Right renal pelvis (tissue), 4 donors: ENCODE measurements at regions not wholly inside any gene's neighbourhood (a gene's known extent, or its start where the extent isn't known, plus 50 kb on each side); places are given as distances from the start of the nearest gene placed in this dataset.
"Not testable (repeated sequence)": the region's sequence is repeated elsewhere in the genome, so short reads cannot be mapped to it uniquely, and the experiment has no call there.

Experiments
- DNase-seq, 4 donors: peaks; one replicate each; pipeline ENCODE4 v3.0.0-alpha.2; 2013; ENCODE audit warnings: low read depth in 4 of 4, low spot score in 3 of 4, missing footprints in 1 of 4

DNA sequence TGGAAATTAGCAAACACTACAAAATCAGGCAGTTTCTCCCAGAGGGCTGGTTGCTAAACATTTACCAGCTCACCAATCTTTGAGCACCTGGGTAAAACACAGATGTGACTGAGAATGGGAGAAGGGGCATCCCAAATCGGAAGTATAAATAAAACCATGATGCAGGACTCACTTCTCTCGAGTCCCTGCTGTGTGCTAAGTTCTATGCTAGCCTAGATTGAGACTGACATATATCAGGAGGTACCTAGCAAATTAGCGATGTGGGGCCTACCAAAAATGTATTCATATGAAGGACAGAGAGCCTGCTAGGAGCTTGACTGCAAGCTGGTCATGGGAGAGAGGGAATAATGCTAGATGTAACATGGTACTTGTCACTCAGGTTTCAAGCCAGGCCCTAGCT, 171.9 kb upstream of the PGRMC2 start:
- no peak for DNase-seq

DNA sequence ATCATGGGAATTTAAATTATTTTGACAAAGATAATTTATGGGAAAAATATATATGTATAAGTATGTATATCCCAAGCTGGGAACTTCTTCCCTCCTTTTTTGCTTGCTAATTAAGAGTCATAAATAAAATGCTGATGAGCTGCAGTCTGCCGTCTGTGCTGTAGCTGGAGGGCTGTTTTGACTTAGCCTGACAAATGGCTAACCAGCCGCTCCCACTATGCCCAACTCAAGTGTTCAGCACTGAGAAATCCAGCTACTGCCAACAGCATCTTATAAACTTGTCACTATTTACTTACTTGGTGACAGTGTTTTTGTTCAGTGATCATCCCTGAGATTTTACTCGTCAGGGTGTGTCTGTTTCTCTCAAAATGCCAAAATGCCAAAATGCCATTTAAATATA, 171.2 kb upstream of the PGRMC2 start:
- no peak for DNase-seq

DNA sequence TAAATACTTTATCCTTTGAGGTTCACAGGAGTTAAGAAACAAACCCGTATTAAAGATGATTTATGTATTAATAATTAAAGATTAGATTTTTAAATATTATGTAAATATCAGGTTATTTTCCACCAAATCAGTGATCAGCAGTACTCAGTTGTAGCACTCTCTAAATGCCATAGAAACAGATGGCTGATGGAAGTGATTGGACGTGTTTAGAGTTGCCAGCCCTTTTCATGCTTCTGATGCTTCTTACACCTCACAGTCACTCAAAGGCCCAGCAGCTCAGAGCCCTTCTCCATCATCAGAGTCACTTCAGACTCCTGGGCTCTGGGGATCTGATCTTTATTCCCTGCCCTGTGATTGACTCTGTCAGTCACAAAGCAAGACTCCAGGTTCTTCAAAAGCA, 170.1 kb upstream of the PGRMC2 start:
- DNase-seq, result no peak

DNA sequence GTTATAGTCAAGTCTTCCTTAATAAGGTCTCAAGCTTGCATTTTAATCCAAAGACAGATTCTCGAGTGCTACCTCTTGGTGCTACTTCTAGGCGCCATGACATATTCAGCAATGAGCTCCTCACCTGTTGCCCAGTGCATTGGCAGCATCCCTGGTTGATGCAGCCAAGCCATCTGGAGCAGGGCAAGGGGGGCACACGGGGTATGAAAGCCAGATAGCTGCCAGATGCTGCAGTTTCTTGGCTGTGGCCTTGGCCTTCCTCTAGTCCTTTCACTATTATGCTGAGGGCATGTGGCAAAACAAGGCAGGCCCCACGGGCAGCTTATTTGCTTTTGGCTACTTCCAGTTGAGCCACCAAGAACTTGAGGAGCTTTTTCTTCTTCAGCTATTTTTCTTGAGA, 168.6 kb upstream of the PGRMC2 start:
- no peak for DNase-seq

DNA sequence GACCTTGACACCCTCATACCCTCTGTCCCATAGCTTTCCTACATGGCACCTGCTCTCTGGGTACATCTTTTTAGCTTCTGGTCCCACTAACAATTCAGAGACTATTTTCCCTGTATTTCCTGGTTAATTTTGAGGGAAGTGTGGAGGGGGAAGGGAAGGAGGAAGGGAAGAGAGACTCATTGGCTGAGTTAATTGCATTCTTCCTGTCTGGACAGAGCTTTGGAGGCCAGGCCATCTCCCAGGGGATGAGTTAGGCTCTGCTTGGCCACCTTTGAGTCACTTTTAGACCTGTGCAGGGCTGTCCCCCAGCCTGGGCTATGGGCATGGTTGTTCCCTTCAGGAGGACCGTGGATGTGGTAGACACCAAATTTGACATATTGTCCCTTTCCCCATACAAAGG, 167.9 kb upstream of the PGRMC2 start:
- DNase-seq, result no peak

DNA sequence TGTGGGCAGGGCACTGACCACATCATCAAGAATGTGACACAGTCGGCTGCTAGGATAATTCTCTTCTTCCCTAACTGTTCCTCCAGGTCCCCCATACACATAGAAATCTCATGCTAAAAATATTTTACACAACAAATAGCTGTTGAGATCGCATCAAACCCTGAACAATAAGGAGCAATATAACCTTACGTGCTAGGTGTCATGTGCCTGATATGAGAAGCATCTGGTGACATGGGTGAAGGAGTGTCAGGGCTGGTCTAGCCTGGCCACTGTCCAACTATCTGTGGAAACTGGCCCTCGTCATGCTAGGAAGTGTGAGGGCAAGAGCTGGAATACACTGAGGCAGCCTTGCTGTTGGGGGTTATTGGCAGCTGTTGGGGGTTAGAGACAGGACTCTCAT, 167.3 kb upstream of the PGRMC2 start:
- no peak for DNase-seq

DNA sequence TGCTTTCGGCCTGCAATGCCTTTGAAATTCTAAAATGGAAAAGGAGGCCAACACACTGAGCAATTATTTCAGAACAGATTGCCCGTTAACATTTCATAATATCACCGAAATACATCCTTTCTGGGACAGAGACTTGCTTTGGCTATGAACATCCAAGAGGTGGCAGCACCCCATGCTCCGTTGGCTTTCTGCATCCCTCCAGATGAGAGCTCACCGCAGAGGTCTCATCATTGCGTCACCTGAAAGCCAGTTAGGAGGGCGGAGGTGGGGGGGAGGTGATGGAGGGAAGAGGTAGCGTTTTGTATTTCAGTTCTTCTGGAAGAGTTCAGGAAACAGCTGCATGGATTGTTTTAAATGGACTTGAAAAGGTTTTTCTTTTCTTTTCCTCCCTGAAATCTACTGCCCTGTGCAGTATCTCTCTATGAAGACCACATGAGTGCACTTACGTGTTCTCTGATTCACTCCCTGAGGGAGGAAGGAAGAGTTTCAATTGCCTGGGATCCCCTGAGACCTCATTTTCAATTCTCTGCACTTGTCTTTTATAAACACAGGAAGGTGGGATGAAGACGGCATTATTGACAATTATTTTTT, 166.8 kb upstream of the PGRMC2 start:
- DNase-seq, result peak; percentile 45 to 69 (median 54)

DNA sequence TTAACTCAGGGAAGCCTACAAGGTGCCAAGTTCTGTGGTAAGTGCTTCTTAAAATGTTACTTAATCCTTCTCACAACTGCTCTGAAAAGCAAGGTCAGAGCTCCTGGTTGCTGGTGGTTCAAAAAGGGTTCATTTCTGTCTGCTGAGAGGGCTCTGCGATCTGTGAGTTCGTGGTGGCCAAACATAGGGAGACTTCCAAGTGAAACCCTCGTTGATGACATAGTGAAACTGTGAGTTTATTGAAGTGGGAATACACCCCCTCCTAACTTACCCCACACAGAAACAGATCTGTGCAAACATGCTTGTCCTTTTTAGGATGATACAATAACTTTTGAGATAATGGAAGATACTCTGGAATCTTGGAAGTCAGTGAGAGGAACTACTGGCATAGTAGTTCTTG, 164.8 kb upstream of the PGRMC2 start:
- DNase-seq, result no peak

DNA sequence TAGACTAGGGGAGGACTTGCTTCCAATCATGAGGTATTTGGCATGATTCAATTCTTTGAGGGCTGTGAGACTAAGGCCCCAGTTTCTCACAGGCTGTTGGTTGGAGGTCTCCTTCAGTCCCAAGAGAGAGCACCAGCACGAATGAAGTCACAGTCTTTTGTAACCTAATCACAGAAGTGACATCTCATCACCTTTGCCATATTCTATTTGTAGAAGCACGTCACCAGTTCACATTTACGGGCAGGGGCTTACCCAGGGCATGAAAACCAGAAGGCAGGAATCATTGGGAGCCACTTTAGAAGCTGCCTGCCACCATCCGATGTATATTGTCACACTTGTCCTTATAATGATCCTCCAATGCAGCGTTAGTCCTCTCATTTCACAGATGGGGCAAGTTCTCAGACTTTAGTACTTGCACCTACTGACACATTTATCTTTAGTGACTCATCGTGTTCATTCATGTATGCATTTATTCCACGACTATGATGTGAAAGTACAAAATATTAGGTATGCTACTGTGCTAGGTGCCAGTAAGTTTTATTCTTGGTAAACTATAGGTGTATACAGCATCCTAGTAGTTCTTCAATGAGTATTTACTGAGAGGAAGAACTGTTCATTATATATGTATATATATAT, 163.8 kb upstream of the PGRMC2 start:
- DNase-seq, result no peak

DNA sequence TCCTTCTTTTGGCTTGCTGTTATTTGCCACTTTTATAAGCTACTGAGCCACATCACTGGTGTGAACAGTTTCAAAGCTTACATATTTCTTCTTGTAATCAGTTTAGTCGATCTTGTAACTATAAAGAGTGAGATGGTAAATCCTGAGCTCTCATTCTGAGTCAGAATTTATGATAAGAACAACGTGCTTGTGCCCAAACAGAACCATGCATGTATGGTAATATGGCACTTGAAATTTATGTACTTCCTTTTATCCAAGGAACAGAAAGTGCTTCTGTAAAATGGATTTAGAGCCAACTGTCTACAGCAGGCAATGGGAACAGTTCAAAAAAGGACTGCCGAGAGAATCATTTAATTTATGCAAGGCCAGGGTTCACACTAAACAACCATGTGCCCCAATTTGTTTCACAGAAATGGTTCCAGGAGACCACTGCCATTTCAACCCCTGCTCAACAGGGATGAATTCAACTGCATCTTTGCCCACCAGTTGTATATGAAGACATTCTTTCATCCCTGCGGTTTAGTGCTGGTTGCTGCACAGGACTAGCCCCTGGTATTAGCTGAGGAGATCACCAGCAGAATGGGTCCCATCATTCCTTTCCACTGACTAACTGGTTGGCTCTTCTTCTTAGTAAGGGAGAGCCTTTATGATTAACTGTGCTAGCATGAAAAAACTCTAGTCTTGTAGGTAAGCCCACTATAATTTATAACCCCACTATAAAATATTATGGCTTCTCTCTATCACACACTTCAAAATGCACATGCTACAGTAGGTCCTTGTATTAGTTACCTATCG, 162.9 kb upstream of the PGRMC2 start:
- no peak for DNase-seq

DNA sequence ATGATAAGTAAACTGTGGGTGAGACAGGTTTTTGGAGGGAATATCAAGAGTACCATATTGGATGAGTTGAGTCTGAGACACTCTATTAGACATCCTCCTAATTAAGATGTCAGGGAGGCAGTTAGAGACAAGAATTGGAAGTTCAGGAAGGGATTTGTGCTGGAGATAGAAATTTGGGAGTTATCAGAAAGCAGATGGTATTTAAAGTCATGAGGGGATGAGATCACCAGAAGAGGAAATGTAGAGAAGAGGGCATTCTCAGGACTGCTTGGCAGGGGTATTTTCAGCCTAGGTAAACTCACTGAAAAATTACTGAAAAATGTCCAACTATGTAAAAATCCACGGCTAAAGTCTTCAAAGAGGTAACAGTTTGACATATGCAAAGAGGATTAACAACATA, 161.6 kb upstream of the PGRMC2 start:
- DNase-seq, result no peak

DNA sequence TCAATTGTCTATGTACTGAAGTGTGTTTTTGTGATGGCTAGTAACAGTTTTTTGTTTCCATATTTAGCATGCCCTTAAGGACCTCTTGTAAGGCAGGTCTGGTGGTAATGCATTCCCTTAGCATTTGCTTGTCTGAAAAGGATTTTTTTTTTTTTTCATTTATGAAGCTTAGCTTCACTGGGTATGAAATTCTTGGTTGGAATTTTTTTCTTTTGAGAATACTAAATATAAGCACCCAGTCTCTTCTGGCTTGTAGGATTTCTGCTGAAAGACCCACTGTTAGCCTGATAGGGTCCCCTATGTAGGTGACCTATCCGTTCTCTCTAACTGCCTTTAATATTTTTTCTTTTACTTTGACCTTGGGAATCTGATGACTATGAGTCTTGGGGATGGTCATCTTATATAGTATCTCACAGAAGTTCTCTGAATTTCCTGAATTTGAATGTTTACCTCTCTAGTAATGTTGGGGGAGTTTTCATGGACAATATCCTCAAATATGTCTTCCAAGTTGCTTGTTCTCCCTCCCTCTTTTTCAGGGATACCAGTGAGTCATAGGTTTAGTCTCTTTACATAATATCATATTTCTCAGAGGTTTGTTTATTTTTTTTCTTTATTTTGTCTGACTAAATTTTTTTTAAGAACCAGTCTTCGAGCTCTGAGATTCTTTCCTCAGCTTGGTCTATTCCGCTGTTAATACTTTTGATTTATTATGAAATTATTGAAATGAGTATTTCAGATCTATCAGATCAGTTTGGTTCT, 157.1 kb upstream of the PGRMC2 start:
- DNase-seq, result no peak

DNA sequence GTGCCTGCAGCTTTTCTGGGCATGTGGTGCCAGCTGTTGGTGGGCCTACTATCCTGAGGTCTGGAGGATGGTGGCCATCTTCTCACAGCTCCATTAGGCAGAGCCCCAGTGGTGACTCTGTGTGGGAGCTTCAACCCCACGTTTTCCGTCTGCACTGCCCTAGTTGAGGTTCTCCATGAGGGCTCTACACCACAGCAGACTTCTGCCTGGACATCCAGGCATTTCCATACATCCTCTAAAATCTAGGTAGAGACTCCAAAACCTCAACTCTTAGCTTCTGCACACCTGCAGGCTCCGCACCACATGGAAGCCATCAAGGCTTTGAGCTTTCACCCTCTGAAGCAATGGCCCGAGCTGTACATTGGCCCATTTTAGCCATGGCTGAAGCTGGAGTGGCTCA, 153.3 kb upstream of the PGRMC2 start:
- DNase-seq, result no peak

DNA sequence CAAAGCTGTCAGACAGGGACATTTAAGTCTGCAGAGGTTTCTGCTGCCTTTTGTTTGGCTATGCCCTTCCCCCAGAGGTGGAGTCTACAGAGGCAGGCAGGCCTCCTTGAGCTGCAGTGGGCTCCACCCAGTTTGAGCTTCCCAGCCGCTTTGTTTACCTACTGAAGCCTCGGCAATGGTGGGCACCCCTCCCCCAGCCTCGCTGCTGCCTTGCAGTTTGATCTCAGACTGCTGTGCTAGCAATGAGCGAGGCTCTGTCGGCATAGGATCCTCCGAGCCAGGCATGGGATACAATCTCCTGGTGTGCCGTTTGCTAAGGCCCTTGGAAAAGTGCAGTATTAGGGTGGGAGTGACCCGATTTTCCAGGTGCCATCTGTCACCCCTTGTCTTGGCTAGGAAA, 149.4 kb upstream of the PGRMC2 start:
- DNase-seq, result not testable (repeated sequence)

DNA sequence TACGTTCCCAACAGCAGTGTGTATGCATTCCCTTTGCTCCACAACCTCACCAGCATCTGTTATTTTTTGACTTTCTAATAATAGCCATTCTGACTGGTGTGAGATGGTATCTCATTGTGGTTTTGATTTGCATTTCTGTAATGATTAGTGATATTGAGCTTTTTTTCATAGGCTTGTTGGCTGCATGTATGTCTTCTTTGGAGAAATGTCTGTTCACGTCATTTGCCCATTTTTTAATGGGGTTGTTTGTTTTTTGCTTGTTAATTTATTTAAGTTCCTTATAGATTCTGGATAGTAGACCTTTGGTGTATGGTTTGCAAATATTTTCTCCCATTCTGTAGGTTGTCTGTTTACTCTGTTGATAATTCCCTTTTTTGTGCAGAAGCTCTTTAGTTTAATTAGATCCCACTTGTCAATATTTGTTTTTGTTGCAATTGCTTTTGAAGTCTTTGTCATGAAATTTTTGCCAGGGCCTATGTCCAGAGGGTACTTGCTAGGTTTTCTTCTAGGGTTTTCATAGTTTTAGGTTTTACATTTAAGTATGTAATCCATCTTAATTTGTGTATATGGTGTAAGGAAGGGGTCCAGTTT, 141.5 kb upstream of the PGRMC2 start:
- DNase-seq, result not testable (repeated sequence)

DNA sequence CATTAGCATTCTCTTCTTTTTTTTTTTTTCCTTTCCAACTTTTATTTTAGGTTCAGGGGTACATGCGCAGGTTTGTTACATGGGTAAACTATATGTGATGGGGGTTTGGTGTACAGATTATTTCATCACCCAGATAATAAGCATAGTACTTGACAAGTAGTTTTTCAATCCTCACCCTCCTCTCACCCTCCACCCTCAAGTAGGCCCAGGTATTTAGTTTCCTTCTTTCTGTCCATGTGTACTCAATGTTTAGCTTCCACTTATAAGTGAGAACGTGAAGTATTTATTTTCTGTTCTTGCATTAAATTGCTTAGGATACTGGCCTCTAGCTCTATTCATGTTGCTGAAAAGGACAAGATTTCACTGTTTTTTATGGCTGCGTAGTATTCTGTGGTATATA, 140.8 kb upstream of the PGRMC2 start:
- no peak for DNase-seq

DNA sequence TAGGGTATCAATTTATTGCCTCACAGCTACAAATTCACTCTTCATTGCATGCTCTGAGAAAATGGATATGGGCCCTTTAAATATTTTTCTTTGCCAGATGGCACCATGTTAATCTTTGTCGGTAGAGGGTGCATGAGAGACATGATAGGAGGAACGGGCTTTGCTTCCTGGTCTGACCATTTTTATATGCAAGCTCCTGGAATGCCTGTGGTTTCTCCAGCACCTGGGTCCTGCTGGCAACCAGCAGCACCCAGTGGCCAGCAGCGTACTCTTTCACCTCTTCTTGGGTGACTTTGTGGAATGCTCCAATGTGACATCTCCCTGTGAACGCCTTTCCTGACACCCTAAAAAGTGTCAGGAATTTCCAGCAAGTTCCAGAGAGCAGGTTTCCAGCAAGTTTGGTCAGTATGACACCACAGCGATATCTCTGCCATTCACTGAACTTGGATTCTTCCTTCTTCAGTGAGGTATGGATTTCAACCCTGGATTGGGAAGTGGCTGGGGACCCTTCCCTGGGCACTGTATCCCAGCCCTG, 140.3 kb upstream of the PGRMC2 start:
- DNase-seq, result no peak

DNA sequence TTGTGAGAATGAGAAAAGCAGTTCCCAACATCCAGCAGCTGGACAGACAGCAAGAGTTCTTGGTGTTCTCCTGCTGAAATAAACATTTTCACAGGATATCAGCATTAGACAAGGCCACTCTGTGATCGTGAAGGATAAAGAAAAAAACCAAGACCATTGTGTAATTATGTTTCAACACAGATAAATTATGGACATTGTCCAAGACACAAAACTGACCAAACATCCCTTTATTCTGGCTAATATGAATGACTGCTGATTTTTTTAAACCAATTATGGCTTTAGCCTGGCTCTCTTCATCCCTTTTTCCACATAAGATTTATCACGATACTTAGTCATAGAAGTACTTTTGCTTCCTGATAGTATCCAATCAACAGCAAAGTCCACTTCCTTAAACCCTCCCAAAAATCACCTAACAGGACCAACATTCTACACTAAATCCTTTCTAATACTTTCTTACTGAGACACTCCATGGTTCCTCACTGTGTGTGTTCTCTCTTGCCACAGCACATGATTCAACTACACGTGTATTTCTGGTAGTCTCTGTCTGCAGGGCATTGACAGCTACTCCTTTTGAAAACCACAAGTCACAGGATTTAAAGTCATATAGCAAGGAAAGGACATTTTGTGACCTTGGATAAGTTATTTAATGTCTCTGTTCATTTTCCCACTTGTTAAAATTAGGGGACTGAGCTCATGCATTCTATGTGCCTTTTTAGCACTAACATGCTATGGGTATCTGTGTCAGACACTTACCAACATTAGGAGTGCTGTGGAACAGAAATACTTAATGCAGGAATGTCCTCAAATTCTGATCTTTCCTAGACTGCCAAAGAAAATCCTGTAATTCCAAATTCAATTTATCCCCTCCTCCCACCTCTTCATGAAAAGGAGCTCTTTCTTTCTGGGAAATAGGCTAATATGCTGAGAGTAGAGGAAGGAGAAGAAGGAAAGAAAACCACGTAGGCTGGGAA, 137.2 kb upstream of the PGRMC2 start:
- no peak for DNase-seq

DNA sequence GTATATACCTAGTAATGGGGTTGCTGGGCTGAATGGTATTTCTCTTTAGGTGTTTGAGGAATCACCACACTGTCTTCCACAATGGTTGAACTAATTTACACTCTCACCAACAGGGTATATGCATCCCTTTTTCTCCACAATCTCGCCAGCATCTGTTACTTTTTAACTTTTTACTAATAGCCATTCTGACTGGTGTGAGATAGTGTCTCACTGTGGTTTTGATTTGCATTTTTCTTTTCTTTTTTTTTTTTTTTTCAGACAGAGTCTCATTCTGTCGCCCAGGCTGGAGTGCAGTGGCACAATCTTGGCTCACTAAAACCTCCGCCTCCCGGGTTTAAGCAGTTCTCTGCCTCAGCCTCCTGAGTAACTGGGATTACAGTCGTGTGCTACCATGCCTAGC, 134.7 kb upstream of the PGRMC2 start:
- DNase-seq, result not testable (repeated sequence)

DNA sequence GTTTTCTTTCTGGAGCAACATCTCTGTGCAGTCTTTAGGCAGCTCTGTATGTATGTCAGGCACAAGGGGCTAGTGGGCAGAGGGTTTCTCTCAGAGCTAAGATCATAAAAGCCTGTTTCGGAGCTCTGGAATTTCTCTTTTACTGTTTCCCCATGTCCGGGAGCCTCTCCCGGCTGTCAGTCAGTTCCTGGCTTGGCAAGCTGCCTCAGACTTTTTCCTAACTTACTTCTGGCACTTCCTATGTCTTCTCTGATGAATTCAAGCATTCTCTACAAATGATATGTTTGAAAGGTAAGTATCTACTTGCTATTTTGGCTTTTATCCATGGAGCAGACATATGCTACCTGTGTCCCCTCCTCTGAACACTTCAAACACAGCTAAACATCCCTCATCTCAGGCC, 129.3 kb upstream of the PGRMC2 start:
- no peak for DNase-seq
